Activated CD8-positive, alpha-beta T cell treated with anti-CD3 and anti-CD28 coated beads for 36 hours (primary cell): ENCODE measurements at regions not wholly inside any gene's neighbourhood (a gene's known extent, or its start where the extent isn't known, plus 50 kb on each side); places are given as distances from the start of the nearest gene placed in this dataset.

Experiments
- ATAC-seq: fragments of 200-7000 bp; cut with Tn5 transposase; one replicate; pipeline ENCODE4 v1.10.0; 2021; ENCODE audit warnings: mild to moderate bottlenecking, moderate library complexity
- CTCF ChIA-PET: fragments of 350-600 bp; sonication (Branson Sonifier 250); formaldehyde crosslinking; loops from one replicate; lab custom pipeline; 2021; ENCODE audit warnings: antibody characterized with exemption; lab: Charles Lee
- POLR2A ChIA-PET: fragments of 350-600 bp; sonication (Branson Sonifier 250); formaldehyde crosslinking; loops from one replicate; lab custom pipeline; 2021; ENCODE audit warnings: antibody characterized with exemption; lab: Charles Lee
- DNase-seq: peaks from one replicate; pipeline ENCODE4 v3.0.0-alpha.2; 2020
- H3K27ac Mint-ChIP-seq: one replicate; pipeline ENCODE4 v1.8.0; 2021; ENCODE audit warnings: mild to moderate bottlenecking, mixed read lengths
- H3K27me3 Mint-ChIP-seq: one replicate; pipeline ENCODE4 v1.8.0; 2021; ENCODE audit warnings: mixed read lengths
- H3K36me3 Mint-ChIP-seq: one replicate; pipeline ENCODE4 v1.8.0; 2021; ENCODE audit warnings: low read depth, mixed read lengths
- H3K4me1 Mint-ChIP-seq: one replicate; pipeline ENCODE4 v1.8.0; 2021; ENCODE audit warnings: low read depth, mixed read lengths
- H3K4me3 Mint-ChIP-seq: one replicate; pipeline ENCODE4 v1.8.0; 2021; ENCODE audit warnings: mild to moderate bottlenecking, moderate library complexity, mixed read lengths
- H3K9me3 Mint-ChIP-seq: one replicate; pipeline ENCODE4 v1.8.0; 2021; ENCODE audit warnings: mixed read lengths
- CTCF ChIP-seq: fragments of 200-600 bp; IDR thresholded peaks from one replicate; pipeline ENCODE4 v1.8.0; 2022; ENCODE audit warnings: antibody characterized with exemption, mild to moderate bottlenecking
- intact Hi-C: fragments of 100-400 bp; cut with micrococcal nuclease; formaldehyde crosslinking; loops from one replicate; pipeline ENCODE4 v1.10.0; 2022

- Mint-ChIP-seq H3K9me3 (no peaks in the 10 kb centered on the region), H3K27me3 (peaks cover 2% of the 10 kb centered on the region), H3K27ac (no peak overlapping the region), H3K36me3 (no peaks in the 10 kb centered on the region), H3K4me3 (no peak overlapping the region), H3K4me1 (no peaks in the 10 kb centered on the region)
- intact Hi-C loops: no loop called here
- DNase-seq (no peak), ATAC-seq (no peak)
- ChIA-PET CTCF (no interaction called here), POLR2A (no interaction called here)
- TF ChIP-seq CTCF: no peak
These were observed 206.7 kb downstream of the CEP135 start for GRCh38 chr4:56155432-56155831.

GRCh38 chr4:56149591-56149990 lies 200.8 kb downstream of the CEP135 start:
- ChIA-PET POLR2A (no interaction called here), CTCF (no interaction called here)
- Mint-ChIP-seq H3K4me1 (no peaks in the 10 kb centered on the region), H3K27ac (no peak overlapping the region), H3K27me3 (peaks cover 2% of the 10 kb centered on the region), H3K9me3 (no peaks in the 10 kb centered on the region), H3K36me3 (no peaks in the 10 kb centered on the region), H3K4me3 (no peak overlapping the region)
- TF ChIP-seq CTCF: no peak
- no peak for ATAC-seq
- intact Hi-C loops: no loop called here
- DNase-seq: no peak

GRCh38 chr4:56148428-56148827 lies 199.7 kb downstream of the CEP135 start:
- TF ChIP-seq CTCF: no peak
- Mint-ChIP-seq H3K27me3 (peaks cover 5% of the 10 kb centered on the region), H3K36me3 (no peaks in the 10 kb centered on the region), H3K4me3 (no peak overlapping the region), H3K4me1 (no peaks in the 10 kb centered on the region), H3K27ac (no peak overlapping the region), H3K9me3 (no peaks in the 10 kb centered on the region)
- ChIA-PET CTCF (no interaction called here), POLR2A (no interaction called here)
- ATAC-seq (no peak), DNase-seq (no peak)
- intact Hi-C loops: no loop called here

- POLR2A ChIA-PET: no interaction called here
- Mint-ChIP-seq H3K36me3 (no peaks in the 10 kb centered on the region), H3K4me1 (no peaks in the 10 kb centered on the region), H3K4me3 (no peak overlapping the region), H3K9me3 (no peaks in the 10 kb centered on the region), H3K27me3 (peaks cover 5% of the 10 kb centered on the region), H3K27ac (no peak overlapping the region)
- intact Hi-C loops: no loop called here
- no peak for ATAC-seq
- no peak for DNase-seq
- no peak for TF ChIP-seq CTCF
- CTCF ChIA-PET: no interaction called here
These were observed 198.6 kb downstream of the CEP135 start for GRCh38 chr4:56147371-56147770.

GRCh38 chr4:56146956-56147355 lies 198.2 kb downstream of the CEP135 start:
- DNase-seq (no peak), ATAC-seq (no peak)
- Mint-ChIP-seq H3K27me3 (peaks cover 5% of the 10 kb centered on the region), H3K4me1 (no peaks in the 10 kb centered on the region), H3K27ac (no peak overlapping the region), H3K9me3 (no peaks in the 10 kb centered on the region), H3K36me3 (no peaks in the 10 kb centered on the region), H3K4me3 (no peak overlapping the region)
- intact Hi-C loops: no loop called here
- ChIA-PET POLR2A (no interaction called here), CTCF (interaction anchor here (0.6 kb wide), 1 partner anchor 154 kb away, joined by 3 read pairs; no protein-coding TSS in a partner anchor)
- no peak for TF ChIP-seq CTCF
